Mesodermal cell (in vitro differentiated cells): ENCODE measurements at regions not wholly inside any gene's neighbourhood (a gene's known extent, or its start where the extent isn't known, plus 50 kb on each side); places are given as distances from the start of the nearest gene placed in this dataset.
A peak's percentile ranks its signal among the peaks of the same experiment; 100 is the strongest.
"Not testable (repeated sequence)": the region's sequence is repeated elsewhere in the genome, so short reads cannot be mapped to it uniquely, and the experiment has no call there.

Source experiments
- H3K27ac ChIP-seq: 2 replicates; pipeline ENCODE4 v1.7.0; 2013; ENCODE audit warnings: mild to moderate bottlenecking, low read depth, low read length, moderate library complexity; ENCODE audit not compliant: severe bottlenecking
- H3K36me3 ChIP-seq: 2 replicates; pipeline ENCODE4 v1.7.1; 2013; ENCODE audit warnings: mild to moderate bottlenecking, low read length, moderate library complexity; ENCODE audit not compliant: control insufficient read depth, insufficient read depth
- H3K4me1 ChIP-seq: one replicate; pipeline ENCODE4 v1.7.1; 2013; ENCODE audit warnings: mild to moderate bottlenecking, low read length; ENCODE audit not compliant: insufficient read depth, control insufficient read depth, poor library complexity, severe bottlenecking
- H3K4me3 ChIP-seq: 2 replicates; pipeline ENCODE4 v1.7.0; 2013; ENCODE audit warnings: low read length, control low read depth, mild to moderate bottlenecking; ENCODE audit not compliant: insufficient read depth, poor library complexity, severe bottlenecking; ENCODE audit errors: extremely low read depth
- H3K9me3 ChIP-seq: 2 replicates; pipeline ENCODE4 v1.7.1; 2013; ENCODE audit warnings: mild to moderate bottlenecking, low read length, moderate library complexity; ENCODE audit not compliant: control insufficient read depth
- WGBS, 2 experiments: methylation state at CpG; one replicate each; pipeline ENCODE4 v1.1.5; 2013; ENCODE audit warnings: missing lambda C conversion rate in 2 of 2; ENCODE audit not compliant: insufficient coverage in 2 of 2; 5-methylcytosine and 5-hydroxymethylcytosine counted together

DNA sequence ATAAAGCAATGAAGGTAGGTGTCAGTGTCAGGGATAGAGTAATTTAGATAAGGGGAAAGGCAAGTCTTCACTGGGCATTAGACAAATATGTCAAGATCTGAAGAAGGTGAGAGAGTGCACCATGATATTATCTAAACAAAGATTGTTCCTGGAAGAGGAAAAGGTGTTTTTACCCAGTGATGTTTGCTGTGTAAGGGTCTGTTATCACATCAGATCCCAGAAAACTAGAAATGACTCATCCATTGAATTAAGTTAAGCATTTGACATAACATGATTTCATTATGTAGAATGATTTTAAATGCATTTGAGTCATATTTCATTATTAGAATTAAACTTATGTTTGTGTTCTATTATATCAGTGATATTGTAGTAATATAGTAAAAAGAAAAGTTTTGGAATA lies 1279.5 kb upstream of the CITED2 start:
- Histone ChIP-seq H3K27ac (no peak overlapping the region), H3K4me3 (no peak overlapping the region), H3K36me3 (no peaks in the 10 kb centered on the region), H3K9me3 (no peaks in the 10 kb centered on the region), H3K4me1 (no peaks in the 10 kb centered on the region)

GRCh38 chr6:140653506-140653905 lies 1279.1 kb upstream of the CITED2 start:
- Histone ChIP-seq H3K4me3 (no peak overlapping the region), H3K27ac (no peak overlapping the region), H3K36me3 (no peaks in the 10 kb centered on the region), H3K9me3 (no peaks in the 10 kb centered on the region), H3K4me1 (no peaks in the 10 kb centered on the region)

GRCh38 chr6:140649502-140649901 lies 1275.1 kb upstream of the CITED2 start:
- H3K4me1 ChIP-seq, H3K27ac ChIP-seq, H3K4me3 ChIP-seq, H3K36me3 ChIP-seq, H3K9me3 ChIP-seq: not testable (repeated sequence)
- WGBS, 2 experiments, result 90 to 93% methylated on average over 1 of the region's 3 CpGs

- H3K36me3 ChIP-seq, H3K4me1 ChIP-seq, H3K27ac ChIP-seq, H3K9me3 ChIP-seq, H3K4me3 ChIP-seq: not testable (repeated sequence)
These were observed 1272.9 kb upstream of the CITED2 start for GRCh38 chr6:140647322-140647721.

GRCh38 chr6:140644017-140644416 lies 1269.6 kb upstream of the CITED2 start:
- Histone ChIP-seq H3K9me3 (peaks cover 3% of the 10 kb centered on the region), H3K4me3 (no peak overlapping the region), H3K4me1 (no peaks in the 10 kb centered on the region), H3K36me3 (no peaks in the 10 kb centered on the region), H3K27ac (no peak overlapping the region)
- WGBS, 2 experiments, result 100% methylated on average over 2 of the region's 2 CpGs; no CpG with 5 or more reads in 1 of the 2 experiments

GRCh38 chr6:140641412-140641811 lies 1267.0 kb upstream of the CITED2 start:
- no peaks in the 10 kb centered on the region for H3K4me1 ChIP-seq
- no peak overlapping the region for H3K27ac ChIP-seq
- no peak overlapping the region for H3K4me3 ChIP-seq
- no peaks in the 10 kb centered on the region for H3K36me3 ChIP-seq
- peaks cover 3% of the 10 kb centered on the region for H3K9me3 ChIP-seq

GRCh38 chr6:140636908-140637402 lies 1262.5 kb upstream of the CITED2 start:
- peak overlapping the region; percentile 65 for H3K27ac ChIP-seq
- 83% methylated on average over 1 of the region's 2 CpGs; no CpG with 5 or more reads in 1 of the 2 experiments for WGBS, 2 experiments
- H3K4me3 ChIP-seq, result no peak overlapping the region
- no peaks in the 10 kb centered on the region for H3K9me3 ChIP-seq
- H3K4me1 ChIP-seq, result no peaks in the 10 kb centered on the region
- no peaks in the 10 kb centered on the region for H3K36me3 ChIP-seq

GRCh38 chr6:140636271-140636907 lies 1261.9 kb upstream of the CITED2 start:
- Histone ChIP-seq H3K27ac (peak overlapping the region; percentile 60), H3K36me3 (no peaks in the 10 kb centered on the region), H3K9me3 (no peaks in the 10 kb centered on the region), H3K4me3 (no peak overlapping the region), H3K4me1 (no peaks in the 10 kb centered on the region)
- 87 to 90% methylated on average over 9 to 11 of the region's 11 CpGs for WGBS, 2 experiments

GRCh38 chr6:140627002-140627401 lies 1252.6 kb upstream of the CITED2 start:
- Histone ChIP-seq H3K36me3 (no peaks in the 10 kb centered on the region), H3K9me3 (peaks cover 31% of the 10 kb centered on the region), H3K27ac (no peak overlapping the region), H3K4me3 (no peak overlapping the region), H3K4me1 (no peaks in the 10 kb centered on the region)
- 60 to 75% methylated on average over 1 of the region's 1 CpG for WGBS, 2 experiments

- Histone ChIP-seq H3K9me3 (peaks cover 25% of the 10 kb centered on the region), H3K4me1 (no peaks in the 10 kb centered on the region), H3K27ac (no peak overlapping the region), H3K36me3 (no peaks in the 10 kb centered on the region), H3K4me3 (no peak overlapping the region)
- WGBS, 2 experiments, result 80 to 90% methylated on average over 1 of the region's 3 CpGs
These were observed 1249.0 kb upstream of the CITED2 start for GRCh38 chr6:140623498-140623897.

DNA sequence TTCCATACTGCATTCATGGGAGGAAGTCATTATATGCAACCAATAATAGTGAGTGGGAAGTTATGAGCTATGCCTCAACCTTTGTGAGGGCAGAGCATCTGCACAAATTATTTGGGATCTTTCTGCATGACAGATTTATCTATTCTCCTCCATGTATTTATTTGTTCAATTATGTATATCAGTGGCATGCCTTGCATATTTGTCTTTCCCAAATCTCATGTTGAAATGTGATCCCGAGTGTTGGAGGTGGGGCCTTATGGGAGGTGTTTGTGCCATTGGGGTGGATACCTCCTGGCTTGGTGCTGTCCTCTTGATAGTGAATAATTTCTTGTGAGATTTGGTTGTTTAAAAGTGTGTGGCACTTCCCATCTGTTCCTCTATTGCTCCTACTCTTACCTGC lies 1246.0 kb upstream of the CITED2 start:
- H3K36me3 ChIP-seq, result no peaks in the 10 kb centered on the region
- no peak overlapping the region for H3K27ac ChIP-seq
- 100% methylated on average over 1 of the region's 1 CpG; no CpG with 5 or more reads in 1 of the 2 experiments for WGBS, 2 experiments
- no peak overlapping the region for H3K4me3 ChIP-seq
- H3K4me1 ChIP-seq, result no peaks in the 10 kb centered on the region
- H3K9me3 ChIP-seq, result peaks cover 2% of the 10 kb centered on the region
